ENCODE measurements at regions not wholly inside any gene's neighbourhood (a gene's known extent, or its start where the extent isn't known, plus 50 kb on each side); places are given as distances from the start of the nearest gene placed in this dataset.
A peak's percentile ranks its signal among the peaks of the same experiment; 100 is the strongest.
"Not testable (repeated sequence)": the region's sequence is repeated elsewhere in the genome, so short reads cannot be mapped to it uniquely, and the experiment has no call there.

- H3K9me3 Mint-ChIP-seq, H3K36me3 Mint-ChIP-seq, H3K4me1 Mint-ChIP-seq, DNase-seq, H3K4me3 Mint-ChIP-seq, CTCF ChIA-PET, H3K27ac Mint-ChIP-seq: not testable (repeated sequence)
- peaks cover 61% of the 10 kb centered on the region for H3K27me3 Mint-ChIP-seq
These were observed 83.2 kb upstream of the ADGRE5 start for GRCh38 chr19:14297883-14298576.

GRCh38 chr19:14294974-14295373, 86.3 kb upstream of the ADGRE5 start:
- H3K4me1 Mint-ChIP-seq, H3K4me3 Mint-ChIP-seq, CTCF ChIA-PET, H3K27ac Mint-ChIP-seq, H3K9me3 Mint-ChIP-seq, H3K36me3 Mint-ChIP-seq: not testable (repeated sequence)
- peak; percentile 53 for DNase-seq
- H3K27me3 Mint-ChIP-seq = peaks cover 51% of the 10 kb centered on the region

GRCh38 chr19:14293816-14294170, 87.5 kb upstream of the ADGRE5 start:
- H3K4me1 Mint-ChIP-seq, H3K27ac Mint-ChIP-seq, H3K36me3 Mint-ChIP-seq, H3K4me3 Mint-ChIP-seq, DNase-seq, H3K9me3 Mint-ChIP-seq, CTCF ChIA-PET: not testable (repeated sequence)
- peaks cover 49% of the 10 kb centered on the region for H3K27me3 Mint-ChIP-seq

GRCh38 chr19:14293101-14293815, 87.3 kb upstream of the ADGRL1 start:
- H3K4me3 Mint-ChIP-seq, H3K36me3 Mint-ChIP-seq, CTCF ChIA-PET, DNase-seq, H3K27ac Mint-ChIP-seq, H3K9me3 Mint-ChIP-seq: not testable (repeated sequence)
- Mint-ChIP-seq H3K27me3 (peaks cover 49% of the 10 kb centered on the region), H3K4me1 (peaks cover 14% of the 10 kb centered on the region)

GRCh38 chr19:14289810-14290209, 83.8 kb upstream of the ADGRL1 start:
- Mint-ChIP-seq H3K4me1 (peaks cover 14% of the 10 kb centered on the region), H3K27me3 (peaks cover 29% of the 10 kb centered on the region)
- not testable (repeated sequence) for H3K27ac Mint-ChIP-seq, H3K9me3 Mint-ChIP-seq, H3K4me3 Mint-ChIP-seq, DNase-seq, H3K36me3 Mint-ChIP-seq
- CTCF ChIA-PET = interaction anchor here (0.6 to 1.5 kb wide), 2 partner anchors 14 to 31 kb away, joined by 3 read pairs; no protein-coding TSS in a partner anchor

GRCh38 chr19:14287837-14288236, 81.9 kb upstream of the ADGRL1 start:
- H3K27ac Mint-ChIP-seq, H3K36me3 Mint-ChIP-seq, DNase-seq, H3K4me3 Mint-ChIP-seq, H3K27me3 Mint-ChIP-seq, H3K9me3 Mint-ChIP-seq, CTCF ChIA-PET: not testable (repeated sequence)
- peaks cover 19% of the 10 kb centered on the region for H3K4me1 Mint-ChIP-seq

GRCh38 chr19:14286594-14286993, 80.6 kb upstream of the ADGRL1 start:
- CTCF ChIA-PET, H3K4me3 Mint-ChIP-seq, H3K9me3 Mint-ChIP-seq, H3K27ac Mint-ChIP-seq, H3K36me3 Mint-ChIP-seq, H3K27me3 Mint-ChIP-seq, DNase-seq: not testable (repeated sequence)
- peaks cover 23% of the 10 kb centered on the region for H3K4me1 Mint-ChIP-seq

- peaks cover 23% of the 10 kb centered on the region for H3K4me1 Mint-ChIP-seq
- H3K27me3 Mint-ChIP-seq, DNase-seq, H3K9me3 Mint-ChIP-seq, H3K4me3 Mint-ChIP-seq, H3K36me3 Mint-ChIP-seq, H3K27ac Mint-ChIP-seq, CTCF ChIA-PET: not testable (repeated sequence)
These were observed 79.8 kb upstream of the ADGRL1 start for GRCh38 chr19:14285726-14286125.

- CTCF ChIA-PET = interaction anchor here (1.0 kb wide), 1 partner anchor 66 kb away, joined by 3 read pairs; no protein-coding TSS in a partner anchor
- H3K36me3 Mint-ChIP-seq, H3K4me3 Mint-ChIP-seq, H3K9me3 Mint-ChIP-seq: not testable (repeated sequence)
- H3K4me1 Mint-ChIP-seq = peaks cover 23% of the 10 kb centered on the region
- peak; percentile 48 for DNase-seq
- peaks cover 17% of the 10 kb centered on the region for H3K27me3 Mint-ChIP-seq
- H3K27ac Mint-ChIP-seq = peak overlapping the region; percentile 78
These were observed 78.0 kb upstream of the ADGRL1 start for GRCh38 chr19:14283813-14284520.

GRCh38 chr19:14279270-14279669, 73.3 kb upstream of the ADGRL1 start:
- H3K27ac Mint-ChIP-seq, H3K4me3 Mint-ChIP-seq, DNase-seq, CTCF ChIA-PET: not testable (repeated sequence)
- Mint-ChIP-seq H3K4me1 (peaks cover 33% of the 10 kb centered on the region), H3K36me3 (peaks cover 14% of the 10 kb centered on the region), H3K27me3 (peaks cover 35% of the 10 kb centered on the region), H3K9me3 (peaks cover 17% of the 10 kb centered on the region)

- Mint-ChIP-seq H3K9me3 (peaks cover 22% of the 10 kb centered on the region), H3K36me3 (peaks cover 18% of the 10 kb centered on the region), H3K4me1 (peaks cover 26% of the 10 kb centered on the region), H3K4me3 (no peak overlapping the region), H3K27me3 (peaks cover 45% of the 10 kb centered on the region), H3K27ac (no peak overlapping the region)
- DNase-seq = no peak
- CTCF ChIA-PET = interaction anchor here (0.7 kb wide), 1 partner anchor 53 kb away, joined by 3 read pairs; no protein-coding TSS in a partner anchor
These were observed 71.6 kb upstream of the ADGRL1 start for GRCh38 chr19:14277608-14278007.

GRCh38 chr19:14275823-14276222, 69.9 kb upstream of the ADGRL1 start:
- CTCF ChIA-PET = interaction anchor here (1.1 kb wide), 2 partner anchors 53 to 72 kb away, joined by 3 to 7 read pairs; no protein-coding TSS in a partner anchor
- Mint-ChIP-seq H3K27me3 (peaks cover 50% of the 10 kb centered on the region), H3K36me3 (peaks cover 18% of the 10 kb centered on the region), H3K27ac (peak overlapping the region; percentile 77), H3K9me3 (peaks cover 24% of the 10 kb centered on the region), H3K4me3 (peak overlapping the region; percentile 6), H3K4me1 (peaks cover 24% of the 10 kb centered on the region)
- not testable (repeated sequence) for DNase-seq

- Mint-ChIP-seq H3K27ac (no peak overlapping the region), H3K36me3 (peaks cover 18% of the 10 kb centered on the region), H3K4me3 (no peak overlapping the region), H3K9me3 (peaks cover 24% of the 10 kb centered on the region), H3K27me3 (peaks cover 45% of the 10 kb centered on the region), H3K4me1 (peaks cover 24% of the 10 kb centered on the region)
- no peak for DNase-seq
- CTCF ChIA-PET = interaction anchor here (1.1 kb wide), 1 partner anchor 9 kb away, joined by 3 read pairs; no protein-coding TSS in a partner anchor
These were observed 66.7 kb upstream of the ADGRL1 start for GRCh38 chr19:14272623-14273022.

- no peak overlapping the region for H3K4me3 Mint-ChIP-seq
- peaks cover 22% of the 10 kb centered on the region for H3K9me3 Mint-ChIP-seq
- DNase-seq = no peak
- peaks cover 22% of the 10 kb centered on the region for H3K4me1 Mint-ChIP-seq
- H3K36me3 Mint-ChIP-seq = peaks cover 16% of the 10 kb centered on the region
- H3K27me3 Mint-ChIP-seq = peaks cover 47% of the 10 kb centered on the region
- no peak overlapping the region for H3K27ac Mint-ChIP-seq
- CTCF ChIA-PET = no interaction called here
These were observed 65.9 kb upstream of the ADGRL1 start for GRCh38 chr19:14271840-14272239.
